ENCODE measurements at regions not wholly inside any gene's neighbourhood (a gene's known extent, or its start where the extent isn't known, plus 50 kb on each side); places are given as distances from the start of the nearest gene placed in this dataset.
A peak's percentile ranks its signal among the peaks of the same experiment; 100 is the strongest.

GRCh38 chr10:60446851-60447250 lies 57.2 kb upstream of the ANK3 start:
- TF ChIP-seq CTCF (conservative IDR thresholded peaks at IDR 0.05; ENCODE audit: low read depth): no peak
- no peak overlapping the region for H3K27ac ChIP-seq
- ChIA-PET CTCF (interaction anchor here (0.6 kb wide), 1 partner anchor 173 kb away, joined by 3 read pairs; no protein-coding TSS in a partner anchor), POLR2A (ENCODE audit: low non-redundant PET) (no interaction called here)
- DNase-seq (ENCODE audit: low spot score): no peak

- ChIA-PET POLR2A (ENCODE audit: low non-redundant PET) (no interaction called here), CTCF (interaction anchor here (0.6 to 2.4 kb wide), 3 partner anchors 29 to 200 kb away, joined by 3 to 17 read pairs (median 5); no protein-coding TSS in a partner anchor)
- no peak for TF ChIP-seq CTCF (conservative IDR thresholded peaks at IDR 0.05; ENCODE audit: low read depth)
- no peak for DNase-seq (ENCODE audit: low spot score)
- no peak overlapping the region for H3K27ac ChIP-seq
Measured at GRCh38 chr10:60446070-60446833, 56.6 kb upstream of the ANK3 start.

GRCh38 chr10:60444494-60445064 lies 54.9 kb upstream of the ANK3 start:
- ChIA-PET CTCF (interaction anchor here (0.5 to 2.4 kb wide), 9 partner anchors 37 to 1502 kb away, joined by 3 to 17 read pairs (median 4); no protein-coding TSS in a partner anchor), POLR2A (ENCODE audit: low non-redundant PET) (no interaction called here)
- H3K27ac ChIP-seq: no peak overlapping the region
- DNase-seq (ENCODE audit: low spot score): no peak
- TF ChIP-seq CTCF (conservative IDR thresholded peaks at IDR 0.05; ENCODE audit: low read depth): peak; percentile 69

GRCh38 chr10:60443346-60443745 lies 53.7 kb upstream of the ANK3 start:
- POLR2A ChIA-PET (ENCODE audit: low non-redundant PET): no interaction called here
- no peak for DNase-seq (ENCODE audit: low spot score)
- CTCF ChIA-PET: interaction anchor here (0.6 to 1.1 kb wide), 6 partner anchors 36 to 326 kb away, joined by 3 to 6 read pairs (median 3); no protein-coding TSS in a partner anchor
- TF ChIP-seq CTCF (conservative IDR thresholded peaks at IDR 0.05; ENCODE audit: low read depth): no peak
- H3K27ac ChIP-seq: no peak overlapping the region

- TF ChIP-seq CTCF (conservative IDR thresholded peaks at IDR 0.05; ENCODE audit: low read depth): peak; percentile 58
- ChIA-PET CTCF (interaction anchor here (0.6 to 1.3 kb wide), 10 partner anchors 16 to 1364 kb away, joined by 3 to 5 read pairs (median 4); no protein-coding TSS in a partner anchor), POLR2A (ENCODE audit: low non-redundant PET) (no interaction called here)
- DNase-seq (ENCODE audit: low spot score): peak; percentile 17
- H3K27ac ChIP-seq: no peak overlapping the region
Measured at GRCh38 chr10:60441515-60441914, 51.8 kb upstream of the ANK3 start.

GRCh38 chr10:60439641-60440040 lies 50.0 kb upstream of the ANK3 start:
- no peak for TF ChIP-seq CTCF (conservative IDR thresholded peaks at IDR 0.05; ENCODE audit: low read depth)
- CTCF ChIA-PET: interaction anchor here (0.6 kb wide), 1 partner anchor 139 kb away, joined by 3 read pairs; no protein-coding TSS in a partner anchor
- no peak for DNase-seq (ENCODE audit: low spot score)
- POLR2A ChIA-PET (ENCODE audit: low non-redundant PET): no interaction called here
- H3K27ac ChIP-seq: no peak overlapping the region
